Spleen (tissue), 7 donors: ENCODE measurements at regions not wholly inside any gene's neighbourhood (a gene's known extent, or its start where the extent isn't known, plus 50 kb on each side); places are given as distances from the start of the nearest gene placed in this dataset.

Source experiments
- POLR2A ChIP-seq, 3 donors: fragments of 450-650 bp; IDR thresholded peaks; one replicate each; pipeline ENCODE4 v1.5.1; 2017; ENCODE audit warnings: antibody characterized with exemption in 3 of 3, mild to moderate bottlenecking in 1 of 3
- POLR2AphosphoS5 ChIP-seq, 3 donors: sonication (generic); formaldehyde crosslinking; IDR thresholded peaks; one replicate each; pipeline ENCODE4 v1.5.1; 2017; ENCODE audit warnings: antibody characterized with exemption in 3 of 3
- TF ChIP-seq, protein P1 (sequence below), 11 experiments: fragments of 200-600 bp in 7 of 11; fragments of 450-650 bp in 4 of 11; sonication (generic) in 4 of 11; IDR thresholded peaks in 8 of 11; conservative IDR thresholded peaks in 3 of 11; 1 replicate in 7 of 11; 2 replicates in 4 of 11; pipeline versions ENCODE4 v1.4.0 to v1.8.0; 2016 to 2021; ENCODE audit warnings: antibody characterized with exemption in 11 of 11, inconsistent platforms in 4 of 11, mild to moderate bottlenecking in 1 of 11
- donor health status: DM: no; HTN: no; CAD: no; lungs with moderate emphysema.
- donor health status: DM: no; HTN: no; CAD: no.
- donor health status: DM: no; HTN: no; CAD: no.

DNA sequence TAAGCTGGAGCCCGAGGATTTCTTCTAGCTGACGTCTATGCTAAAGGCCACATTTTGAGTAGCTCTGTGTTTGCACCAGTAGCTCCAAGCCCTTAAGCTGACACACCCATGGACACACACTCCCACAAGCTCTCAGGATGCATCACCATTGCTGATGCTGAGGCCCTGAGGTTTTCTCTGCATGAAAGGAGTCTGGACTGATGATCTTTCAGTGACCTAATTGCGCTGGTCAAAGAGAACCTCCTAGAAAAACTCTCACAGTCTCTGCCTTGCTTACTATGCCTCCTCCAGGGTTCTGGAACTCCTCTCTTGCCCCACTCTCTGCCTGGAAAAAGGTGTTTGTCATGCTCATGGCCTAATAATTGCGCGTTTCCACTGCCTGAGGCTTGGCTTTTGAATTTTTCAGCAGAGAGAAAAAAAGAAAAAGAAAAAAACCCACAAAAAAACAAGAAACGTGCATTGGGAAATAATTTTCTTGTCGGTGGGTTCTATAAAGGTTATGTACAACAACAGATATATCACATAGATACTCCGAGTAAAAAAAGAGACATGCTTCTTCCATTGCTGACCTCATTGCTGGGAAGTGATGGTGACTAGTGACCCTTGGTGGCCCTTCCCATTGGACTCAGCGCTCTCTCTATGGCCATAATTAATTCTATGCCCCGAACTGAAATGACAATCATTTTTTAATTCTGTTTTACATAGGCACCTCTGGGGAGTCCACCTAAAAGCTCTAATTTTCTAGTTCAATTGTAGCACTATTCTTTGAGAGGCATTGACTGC is 297.0 kb downstream of the TDRD15 start:
- TF ChIP-seq POLR2A (IDR thresholded peaks at IDR 0.05) (no peak), POLR2AphosphoS5 (IDR thresholded peaks at IDR 0.05) (no peak)
- TF ChIP-seq, protein P1, sequence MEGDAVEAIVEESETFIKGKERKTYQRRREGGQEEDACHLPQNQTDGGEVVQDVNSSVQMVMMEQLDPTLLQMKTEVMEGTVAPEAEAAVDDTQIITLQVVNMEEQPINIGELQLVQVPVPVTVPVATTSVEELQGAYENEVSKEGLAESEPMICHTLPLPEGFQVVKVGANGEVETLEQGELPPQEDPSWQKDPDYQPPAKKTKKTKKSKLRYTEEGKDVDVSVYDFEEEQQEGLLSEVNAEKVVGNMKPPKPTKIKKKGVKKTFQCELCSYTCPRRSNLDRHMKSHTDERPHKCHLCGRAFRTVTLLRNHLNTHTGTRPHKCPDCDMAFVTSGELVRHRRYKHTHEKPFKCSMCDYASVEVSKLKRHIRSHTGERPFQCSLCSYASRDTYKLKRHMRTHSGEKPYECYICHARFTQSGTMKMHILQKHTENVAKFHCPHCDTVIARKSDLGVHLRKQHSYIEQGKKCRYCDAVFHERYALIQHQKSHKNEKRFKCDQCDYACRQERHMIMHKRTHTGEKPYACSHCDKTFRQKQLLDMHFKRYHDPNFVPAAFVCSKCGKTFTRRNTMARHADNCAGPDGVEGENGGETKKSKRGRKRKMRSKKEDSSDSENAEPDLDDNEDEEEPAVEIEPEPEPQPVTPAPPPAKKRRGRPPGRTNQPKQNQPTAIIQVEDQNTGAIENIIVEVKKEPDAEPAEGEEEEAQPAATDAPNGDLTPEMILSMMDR (IDR thresholded peaks at IDR 0.05 in 8 of 11, conservative IDR thresholded peaks at IDR 0.05 in 3 of 11), result no peak
